OCI-LY1 (cell line): ENCODE measurements at regions not wholly inside any gene's neighbourhood (a gene's known extent, or its start where the extent isn't known, plus 50 kb on each side); places are given as distances from the start of the nearest gene placed in this dataset.

Source experiments
- CTCF ChIP-seq: fragments of 200-600 bp; sonication (generic), shearing (Covaris generic); IDR thresholded peaks from 2 replicates; pipeline ENCODE4 v1.5.1; 2017; ENCODE audit warnings: mild to moderate bottlenecking, antibody characterized with exemption, low read length, moderate library complexity, mixed read lengths
- EZH2 ChIP-seq: fragments of 200-600 bp; sonication (generic), shearing (Covaris generic); IDR thresholded peaks from 2 replicates; pipeline ENCODE4 v1.8.0; 2017; ENCODE audit warnings: borderline replicate concordance, mixed run types, mild to moderate bottlenecking, antibody characterized with exemption, low read length, moderate library complexity, mixed read lengths

DNA sequence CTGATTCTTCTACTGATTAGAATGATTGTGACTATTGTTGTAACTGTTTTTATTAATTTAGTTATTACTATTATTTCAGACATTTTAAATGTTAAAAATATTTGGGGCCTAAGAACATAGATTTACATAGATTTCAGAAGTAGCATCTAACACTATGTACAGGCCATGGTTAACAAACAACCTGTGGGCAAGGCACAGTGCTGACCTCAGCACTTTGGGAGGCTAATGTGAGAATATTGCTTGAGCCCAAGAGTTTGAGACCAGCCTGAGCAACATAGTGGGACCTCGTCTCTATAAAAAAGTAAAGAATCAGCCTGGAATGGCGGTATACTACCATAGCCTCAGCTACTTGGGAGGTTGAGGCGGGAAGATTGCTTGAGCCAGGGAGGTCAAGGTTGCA lies 69.1 kb upstream of the CNTN4 start:
- no peak for TF ChIP-seq CTCF
- no peak for TF ChIP-seq EZH2
